Muscle layer of colon (tissue), 2 donors: ENCODE measurements at regions not wholly inside any gene's neighbourhood (a gene's known extent, or its start where the extent isn't known, plus 50 kb on each side); places are given as distances from the start of the nearest gene placed in this dataset.
"Not testable (repeated sequence)": the region's sequence is repeated elsewhere in the genome, so short reads cannot be mapped to it uniquely, and the experiment has no call there.

Experiments used
- H3K27ac ChIP-seq: one replicate; pipeline ENCODE4 v1.7.0; 2013; ENCODE audit warnings: low read depth, mild to moderate bottlenecking, low read length, moderate library complexity
- H3K27me3 ChIP-seq, 2 donors: one replicate each; pipeline ENCODE4 v1.7.0; 2013; ENCODE audit warnings: low read length in 2 of 2, mild to moderate bottlenecking in 2 of 2; ENCODE audit not compliant: insufficient read depth in 2 of 2, control insufficient read depth in 1 of 2
- H3K36me3 ChIP-seq: one replicate; pipeline ENCODE4 v1.7.0; 2013; ENCODE audit warnings: mild to moderate bottlenecking, low read length; ENCODE audit not compliant: insufficient read depth
- H3K4me1 ChIP-seq: one replicate; pipeline ENCODE4 v1.7.0; 2013; ENCODE audit warnings: mild to moderate bottlenecking, low read length; ENCODE audit not compliant: insufficient read depth
- H3K4me3 ChIP-seq, 2 donors: one replicate each; pipeline ENCODE4 v1.7.0; 2013; ENCODE audit warnings: low read length in 2 of 2, low read depth in 1 of 2, mild to moderate bottlenecking in 1 of 2, moderate library complexity in 1 of 2
- H3K9ac ChIP-seq: one replicate; pipeline ENCODE4 v1.7.0; 2013; ENCODE audit warnings: low read length
- H3K9me3 ChIP-seq: one replicate; pipeline ENCODE4 v1.7.0; 2013; ENCODE audit warnings: mild to moderate bottlenecking, low read length
- donor health status: abdominal sarcoma.
- donor health status: Adenocarcinoma of cecum.

DNA sequence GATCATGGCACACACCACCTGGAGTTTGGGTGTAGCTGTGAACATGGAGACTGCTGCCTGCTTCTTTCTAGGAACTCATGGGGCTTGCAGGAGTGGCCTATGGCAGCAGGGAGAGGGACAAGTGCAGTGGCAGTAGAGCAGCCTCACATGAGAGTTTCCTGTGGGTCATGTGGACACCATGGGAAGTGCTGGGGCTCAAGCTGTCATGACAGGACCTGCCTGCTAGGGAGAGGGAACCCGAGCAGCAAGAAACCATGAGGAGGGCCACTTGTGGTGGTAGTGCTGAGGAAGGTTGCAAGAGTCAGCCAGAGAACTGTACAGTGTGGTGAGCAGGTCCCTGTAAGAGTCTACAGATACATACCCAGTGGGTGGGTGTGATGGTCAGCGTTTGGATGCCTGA lies 73.8 kb upstream of the MRPS22 start:
- Histone ChIP-seq H3K9ac (no peak overlapping the region), H3K9me3 (no peaks in the 10 kb centered on the region), H3K4me3 (no peak overlapping the region), H3K4me1 (no peaks in the 10 kb centered on the region), H3K27ac (no peak overlapping the region), H3K27me3 (no peaks in the 10 kb centered on the region), H3K36me3 (no peaks in the 10 kb centered on the region)

DNA sequence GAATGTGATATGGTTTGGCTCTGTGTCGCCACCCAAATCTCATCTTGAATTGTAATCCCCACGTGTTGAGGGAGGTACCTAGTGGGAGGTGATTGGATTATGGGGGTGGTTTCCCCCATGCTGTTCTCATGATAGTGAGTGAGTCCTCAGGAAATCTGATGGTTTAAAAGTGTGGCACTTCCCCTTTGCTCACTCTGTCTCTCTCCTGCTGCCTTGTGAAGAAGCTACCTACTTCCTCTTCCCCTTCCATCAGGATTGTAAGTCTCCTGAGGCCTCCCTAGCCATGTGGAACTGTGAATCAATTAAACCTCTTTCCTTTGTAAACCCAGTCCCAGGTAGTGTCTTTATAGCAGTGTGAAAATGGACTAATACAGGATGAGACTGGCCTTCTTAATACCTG lies 73.2 kb upstream of the MRPS22 start:
- not testable (repeated sequence) for H3K9me3 ChIP-seq, H3K4me3 ChIP-seq, H3K27ac ChIP-seq, H3K9ac ChIP-seq, H3K27me3 ChIP-seq, H3K36me3 ChIP-seq, H3K4me1 ChIP-seq

DNA sequence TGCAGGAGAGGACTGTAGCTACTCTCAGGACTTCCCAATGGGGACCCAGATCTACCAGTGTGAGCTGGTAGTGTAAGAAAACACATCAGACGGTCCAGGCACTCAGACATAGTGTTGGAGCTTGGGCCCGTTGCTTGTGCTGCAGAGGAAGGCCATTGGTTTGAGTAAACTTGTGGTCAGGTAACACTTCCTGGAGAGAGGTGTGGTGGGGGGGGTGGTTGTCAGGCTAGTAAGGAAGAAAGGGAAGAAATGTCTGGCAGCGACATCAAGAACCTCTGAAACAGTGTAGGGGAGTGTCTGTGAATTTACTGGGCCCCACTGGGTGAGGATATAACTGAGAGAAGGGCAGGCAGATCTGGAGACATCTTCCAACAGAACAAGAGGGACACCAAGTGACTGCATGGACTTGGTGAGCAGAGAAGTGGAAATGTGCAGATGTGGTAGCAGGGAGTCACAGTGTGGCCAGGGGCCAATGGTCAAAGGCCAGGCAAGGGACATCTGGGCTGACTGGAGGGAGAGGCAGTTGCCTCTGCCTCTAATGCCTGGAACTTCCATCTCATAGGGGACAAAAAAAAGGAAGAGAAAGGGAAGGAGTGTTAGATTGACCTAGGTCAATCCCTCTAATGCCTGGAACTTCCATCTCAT lies 63.7 kb upstream of the MRPS22 start:
- H3K9me3 ChIP-seq = no peaks in the 10 kb centered on the region
- no peak overlapping the region for H3K9ac ChIP-seq
- H3K27ac ChIP-seq = no peak overlapping the region
- H3K36me3 ChIP-seq = no peaks in the 10 kb centered on the region
- H3K4me1 ChIP-seq = no peaks in the 10 kb centered on the region
- H3K4me3 ChIP-seq = no peak overlapping the region
- H3K27me3 ChIP-seq = no peaks in the 10 kb centered on the region

DNA sequence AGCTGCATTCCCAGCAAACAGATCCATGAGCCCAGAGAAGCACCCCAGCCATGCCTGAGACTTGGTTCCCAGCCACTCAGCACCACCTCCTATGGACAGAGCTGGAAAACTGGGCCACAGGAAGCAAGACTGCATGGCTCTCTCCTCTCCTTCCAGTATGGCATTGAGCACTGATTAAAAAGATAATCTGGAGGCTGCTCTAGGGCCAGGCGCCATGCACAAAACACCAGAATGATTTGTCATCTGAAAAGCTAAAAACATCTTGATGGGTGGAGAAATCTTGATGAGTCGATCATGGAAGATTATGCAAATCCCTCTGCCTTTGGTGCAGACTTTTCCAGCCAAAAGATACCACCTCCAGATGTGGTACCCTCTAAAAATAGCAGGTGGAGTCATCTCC lies 62.7 kb upstream of the MRPS22 start:
- H3K9ac ChIP-seq = no peak overlapping the region
- no peaks in the 10 kb centered on the region for H3K4me1 ChIP-seq

DNA sequence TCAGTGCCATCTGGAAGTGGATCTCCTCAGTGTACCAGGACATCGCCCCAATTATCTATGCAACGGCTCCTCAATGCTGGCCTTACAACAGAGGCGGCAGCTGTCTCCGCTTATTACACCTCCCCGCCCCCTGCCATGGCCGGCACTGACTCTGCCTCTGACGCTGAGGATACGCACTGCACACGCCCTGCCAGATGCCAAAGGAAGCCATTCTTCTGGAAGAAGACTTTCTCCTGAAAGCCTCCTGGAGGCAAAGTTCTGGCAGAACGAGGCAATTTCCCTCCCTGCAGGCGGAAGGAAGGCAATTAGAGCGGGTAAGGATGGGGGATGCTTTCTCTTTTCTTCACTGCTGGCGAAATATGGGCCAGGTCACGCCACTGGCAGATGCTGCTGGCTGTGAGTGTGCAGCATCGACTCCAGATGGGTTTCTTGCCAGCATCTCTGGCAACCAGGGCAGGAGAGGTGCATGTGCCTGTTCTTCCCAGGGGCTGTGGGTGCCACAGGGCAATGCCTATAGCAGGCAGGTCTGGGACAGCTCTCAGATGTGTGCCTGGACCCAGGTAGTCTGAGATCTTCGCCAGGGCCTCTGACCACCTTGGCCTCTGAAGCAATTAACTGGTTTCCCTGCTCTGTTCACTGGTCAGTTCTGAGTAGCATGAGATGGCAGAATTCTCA lies 62.2 kb upstream of the MRPS22 start:
- H3K27me3 ChIP-seq = no peaks in the 10 kb centered on the region
- no peaks in the 10 kb centered on the region for H3K9me3 ChIP-seq
- H3K27ac ChIP-seq = no peak overlapping the region
- H3K4me3 ChIP-seq = no peak overlapping the region
- no peaks in the 10 kb centered on the region for H3K36me3 ChIP-seq
- H3K9ac ChIP-seq = no peak overlapping the region
- H3K4me1 ChIP-seq = no peaks in the 10 kb centered on the region

More for the DNA sequence above, 62.7 kb upstream of the MRPS22 start:
- no peaks in the 10 kb centered on the region for H3K36me3 ChIP-seq
- H3K27me3 ChIP-seq = no peaks in the 10 kb centered on the region
- no peaks in the 10 kb centered on the region for H3K9me3 ChIP-seq
- no peak overlapping the region for H3K4me3 ChIP-seq
- no peak overlapping the region for H3K27ac ChIP-seq

DNA sequence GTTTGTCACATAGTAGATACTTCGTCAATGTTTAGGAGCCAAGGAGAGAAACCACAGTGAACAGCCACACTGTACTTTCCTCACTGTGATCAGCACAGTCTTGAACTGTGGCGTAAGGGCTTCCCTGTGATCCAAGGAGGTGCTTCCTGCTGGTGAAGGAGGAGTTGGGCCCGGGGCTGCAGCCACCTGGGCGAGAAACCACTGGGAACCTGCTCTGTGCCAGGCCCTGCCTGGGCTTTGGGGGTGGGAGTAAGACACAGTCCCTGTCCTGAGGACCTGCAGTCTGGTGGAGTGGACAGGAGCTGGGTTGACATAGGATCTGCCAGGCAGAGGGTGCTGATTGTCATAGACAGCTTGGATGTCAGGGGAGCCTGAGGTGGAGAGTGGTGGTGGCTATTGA lies 60.5 kb upstream of the MRPS22 start:
- Histone ChIP-seq H3K9ac (no peak overlapping the region), H3K4me3 (no peak overlapping the region), H3K27ac (no peak overlapping the region), H3K4me1 (no peaks in the 10 kb centered on the region), H3K9me3 (no peaks in the 10 kb centered on the region), H3K36me3 (no peaks in the 10 kb centered on the region), H3K27me3 (no peaks in the 10 kb centered on the region)

DNA sequence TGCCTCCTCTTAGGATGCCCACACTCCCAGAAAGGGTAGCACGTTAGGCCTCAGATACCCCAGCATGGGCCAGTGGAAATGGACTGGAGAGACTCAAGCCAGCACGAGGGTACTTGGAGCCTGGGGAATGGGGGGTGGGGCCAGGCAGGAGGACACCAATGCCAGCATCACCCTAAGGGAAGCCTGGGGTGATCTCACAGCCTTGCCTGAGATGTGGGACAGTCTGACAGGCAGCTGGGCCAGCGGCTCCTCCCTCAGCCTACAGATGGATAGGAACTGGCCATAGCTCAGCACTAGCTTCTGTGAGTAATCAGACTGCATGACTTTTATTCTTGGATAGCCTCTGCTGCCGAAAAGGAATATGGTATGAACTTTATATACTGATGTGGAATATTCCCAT lies 59.6 kb upstream of the MRPS22 start:
- no peaks in the 10 kb centered on the region for H3K36me3 ChIP-seq
- H3K4me3 ChIP-seq = no peak overlapping the region
- H3K9ac ChIP-seq = no peak overlapping the region
- no peaks in the 10 kb centered on the region for H3K27me3 ChIP-seq
- H3K9me3 ChIP-seq = no peaks in the 10 kb centered on the region
- no peak overlapping the region for H3K27ac ChIP-seq
- no peaks in the 10 kb centered on the region for H3K4me1 ChIP-seq

DNA sequence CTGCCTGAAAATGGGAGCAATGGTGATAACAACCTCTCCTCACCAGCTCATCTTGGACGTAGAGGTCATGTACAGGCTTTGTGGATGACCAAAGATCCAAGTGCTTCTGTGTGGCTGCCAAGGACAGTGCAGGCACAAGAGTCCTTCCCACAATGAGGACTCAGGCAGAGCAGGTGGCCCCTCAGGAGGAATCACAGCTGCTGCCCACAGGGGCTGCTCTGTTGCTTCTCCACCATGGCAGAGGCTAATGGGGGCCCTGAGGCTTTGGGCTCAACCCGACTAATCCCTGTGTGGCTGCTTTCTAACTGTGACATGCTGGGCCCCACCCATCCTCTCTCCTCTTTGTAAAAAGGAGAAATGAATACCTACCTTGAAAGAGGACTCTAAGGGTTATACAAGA lies 58.1 kb upstream of the MRPS22 start:
- Histone ChIP-seq H3K27me3 (no peaks in the 10 kb centered on the region), H3K9me3 (no peaks in the 10 kb centered on the region), H3K4me1 (no peaks in the 10 kb centered on the region), H3K4me3 (no peak overlapping the region), H3K27ac (no peak overlapping the region), H3K36me3 (no peaks in the 10 kb centered on the region), H3K9ac (no peak overlapping the region)

DNA sequence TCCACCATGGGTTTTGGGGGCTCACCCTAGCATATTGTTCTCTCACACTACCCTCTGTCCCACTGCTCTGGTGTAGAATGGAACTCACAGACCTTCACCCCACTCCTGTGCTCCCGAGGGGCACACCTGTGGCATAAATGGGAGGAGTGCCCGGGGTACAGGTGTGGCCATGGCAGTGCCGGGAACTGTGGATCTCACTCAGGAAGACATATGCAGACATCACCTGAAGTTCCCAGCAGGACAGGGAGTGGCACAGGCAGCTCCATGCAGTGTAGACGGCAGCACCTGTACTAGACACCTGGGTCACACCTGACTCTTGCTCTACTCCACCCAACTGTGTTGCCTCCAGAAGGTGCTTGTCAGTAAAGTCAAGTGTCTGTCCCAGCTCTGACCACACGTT lies 57.6 kb upstream of the MRPS22 start:
- H3K27ac ChIP-seq = no peak overlapping the region
- no peaks in the 10 kb centered on the region for H3K27me3 ChIP-seq
- no peak overlapping the region for H3K9ac ChIP-seq
- H3K4me3 ChIP-seq = no peak overlapping the region
- no peaks in the 10 kb centered on the region for H3K4me1 ChIP-seq
- no peaks in the 10 kb centered on the region for H3K36me3 ChIP-seq
- no peaks in the 10 kb centered on the region for H3K9me3 ChIP-seq

DNA sequence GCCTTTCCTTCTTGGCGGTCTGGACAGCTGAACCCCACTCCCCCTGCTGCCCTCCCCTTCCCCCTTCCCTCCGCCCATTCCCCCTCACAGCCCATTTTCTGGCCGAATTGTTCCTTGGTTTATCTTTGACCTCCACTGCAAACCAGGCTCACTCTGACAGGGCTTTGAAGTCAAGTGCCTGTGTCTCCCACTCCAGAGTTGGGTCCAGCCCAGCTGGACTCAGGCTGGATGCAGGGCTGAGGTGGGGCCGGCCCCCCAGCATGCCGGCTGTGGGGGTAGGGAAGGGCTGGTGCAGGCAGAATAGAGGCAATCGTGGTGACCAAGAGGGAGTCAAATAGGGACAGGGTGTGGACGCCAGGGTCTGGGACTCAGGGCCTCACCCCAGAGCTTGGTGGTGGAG lies 57.0 kb upstream of the MRPS22 start:
- Histone ChIP-seq H3K36me3 (no peaks in the 10 kb centered on the region), H3K27me3 (no peaks in the 10 kb centered on the region), H3K4me1 (no peaks in the 10 kb centered on the region), H3K9ac (no peak overlapping the region), H3K4me3 (no peak overlapping the region), H3K9me3 (no peaks in the 10 kb centered on the region), H3K27ac (no peak overlapping the region)

DNA sequence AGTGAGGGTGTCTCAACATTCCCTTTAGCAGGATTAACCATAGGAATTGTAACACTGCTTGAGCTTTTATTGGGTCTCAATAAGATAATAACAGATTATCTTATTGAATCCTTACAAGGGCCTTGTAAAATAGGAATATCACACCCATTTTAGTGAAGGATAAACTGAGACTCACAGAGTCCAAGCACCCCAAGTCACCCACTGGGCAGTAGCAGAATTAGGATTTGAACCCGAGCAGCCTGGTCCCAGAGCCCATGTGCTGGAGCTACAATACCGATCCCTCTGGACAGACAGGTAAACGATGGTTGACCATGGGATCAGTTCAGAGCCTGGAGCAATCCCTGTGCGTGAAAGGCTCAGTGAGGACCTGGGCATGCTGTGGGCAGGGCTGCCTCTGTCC lies 56.3 kb upstream of the MRPS22 start:
- no peak overlapping the region for H3K27ac ChIP-seq
- no peaks in the 10 kb centered on the region for H3K4me1 ChIP-seq
- no peak overlapping the region for H3K9ac ChIP-seq
- no peaks in the 10 kb centered on the region for H3K27me3 ChIP-seq
- H3K4me3 ChIP-seq = no peak overlapping the region
- no peaks in the 10 kb centered on the region for H3K9me3 ChIP-seq
- no peaks in the 10 kb centered on the region for H3K36me3 ChIP-seq

DNA sequence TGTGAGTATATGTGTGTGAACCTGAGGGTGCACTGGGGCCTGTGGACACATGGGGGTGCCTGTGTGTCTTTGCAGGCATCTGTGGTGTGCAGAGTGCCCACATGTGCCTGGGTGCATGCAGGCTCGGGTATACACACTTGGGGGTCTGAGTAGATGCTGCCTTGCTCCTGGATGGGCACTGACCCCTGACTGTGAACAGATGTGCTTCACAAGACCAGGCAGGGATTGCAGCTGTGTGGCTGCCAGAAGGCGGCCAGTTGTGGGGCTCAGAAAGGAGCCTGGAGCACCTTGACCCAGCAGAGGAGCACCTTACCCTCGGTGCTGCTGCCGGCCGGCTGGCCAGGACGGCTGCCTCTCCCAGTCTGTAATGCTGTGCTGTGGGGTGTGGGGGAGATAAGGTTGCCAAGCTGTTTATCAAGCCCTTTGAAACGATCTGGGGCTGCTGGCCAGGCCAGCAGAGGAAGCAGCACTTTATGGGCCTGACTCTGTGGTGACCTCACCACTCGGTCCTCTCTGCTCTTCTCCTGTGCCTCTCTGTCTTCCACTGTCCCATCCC lies 55.5 kb upstream of the MRPS22 start:
- H3K27ac ChIP-seq = no peak overlapping the region
- no peaks in the 10 kb centered on the region for H3K9me3 ChIP-seq
- no peaks in the 10 kb centered on the region for H3K4me1 ChIP-seq
- H3K36me3 ChIP-seq = no peaks in the 10 kb centered on the region
- no peak overlapping the region for H3K9ac ChIP-seq
- no peak overlapping the region for H3K4me3 ChIP-seq
- H3K27me3 ChIP-seq = no peaks in the 10 kb centered on the region
